ENCODE measurements at regions not wholly inside any gene's neighbourhood (a gene's known extent, or its start where the extent isn't known, plus 50 kb on each side); places are given as distances from the start of the nearest gene placed in this dataset.

GRCh38 chr2:225980372-225980771, 580.9 kb downstream of the NYAP2 start:
- DNase-seq (ENCODE audit: low read depth in 2 of 2): no peak

- no peak for DNase-seq (ENCODE audit: low read depth in 2 of 2)
Observed at GRCh38 chr2:225971433-225971832, 571.9 kb downstream of the NYAP2 start.

GRCh38 chr2:225948903-225949302, 549.4 kb downstream of the NYAP2 start:
- DNase-seq (ENCODE audit: low read depth in 2 of 2): no peak

DNA sequence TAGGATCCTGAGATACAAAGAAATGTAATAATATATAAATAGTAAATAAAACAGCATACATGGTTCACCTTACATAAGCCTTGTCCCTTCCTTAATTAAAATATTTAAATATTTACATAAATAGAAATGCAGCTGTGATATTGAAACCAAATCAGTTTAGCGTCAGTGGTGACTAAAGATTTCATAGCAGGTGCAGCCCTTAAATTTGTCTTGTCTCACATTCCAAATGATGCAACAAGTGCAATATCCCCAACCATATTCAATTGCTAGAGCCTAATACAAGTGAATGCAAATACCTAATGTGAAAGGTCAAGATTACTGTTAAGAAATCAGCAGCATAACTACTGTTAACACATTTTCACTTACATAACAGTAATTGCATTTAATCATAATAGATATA, 539.5 kb downstream of the NYAP2 start:
- DNase-seq (ENCODE audit: low read depth in 2 of 2): no peak

GRCh38 chr2:225937625-225938187, 538.2 kb downstream of the NYAP2 start:
- DNase-seq (ENCODE audit: low read depth in 2 of 2): no peak

- DNase-seq (ENCODE audit: low read depth in 2 of 2): no peak
Observed at GRCh38 chr2:225932811-225933413, 533.4 kb downstream of the NYAP2 start.

GRCh38 chr2:225930687-225931086, 531.2 kb downstream of the NYAP2 start:
- no peak for DNase-seq (ENCODE audit: low read depth in 2 of 2)

- DNase-seq (ENCODE audit: low read depth in 2 of 2): no peak
Observed at GRCh38 chr2:225920621-225921220, 521.2 kb downstream of the NYAP2 start.

DNA sequence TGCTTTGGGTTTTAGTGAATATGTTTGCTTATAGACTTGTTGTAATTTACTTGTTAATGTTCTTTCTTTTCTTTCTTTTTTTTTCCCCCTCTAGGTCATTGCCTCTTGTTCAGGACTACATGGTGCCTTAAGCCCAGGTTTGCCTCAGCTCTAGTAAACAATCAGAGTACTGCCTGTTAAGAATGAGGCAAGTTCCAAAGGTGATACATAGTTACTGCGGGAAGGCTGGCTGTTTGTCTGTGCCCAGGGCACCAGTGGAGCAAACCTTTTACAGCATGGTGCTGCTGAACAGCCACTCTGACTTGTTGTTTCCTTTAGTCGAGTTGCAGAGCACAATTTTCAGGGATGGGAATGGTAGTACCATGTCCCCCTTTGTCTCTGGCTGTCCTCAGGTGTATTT, 517.2 kb downstream of the NYAP2 start:
- no peak for DNase-seq (ENCODE audit: low read depth in 2 of 2)

GRCh38 chr2:225911019-225911418, 511.5 kb downstream of the NYAP2 start:
- no peak for DNase-seq (ENCODE audit: low read depth in 2 of 2)

GRCh38 chr2:225895126-225895525, 495.6 kb downstream of the NYAP2 start:
- no peak for DNase-seq (ENCODE audit: low read depth in 2 of 2)

- no peak for DNase-seq (ENCODE audit: low read depth in 2 of 2)
Observed at GRCh38 chr2:225894236-225894980, 494.9 kb downstream of the NYAP2 start.

DNA sequence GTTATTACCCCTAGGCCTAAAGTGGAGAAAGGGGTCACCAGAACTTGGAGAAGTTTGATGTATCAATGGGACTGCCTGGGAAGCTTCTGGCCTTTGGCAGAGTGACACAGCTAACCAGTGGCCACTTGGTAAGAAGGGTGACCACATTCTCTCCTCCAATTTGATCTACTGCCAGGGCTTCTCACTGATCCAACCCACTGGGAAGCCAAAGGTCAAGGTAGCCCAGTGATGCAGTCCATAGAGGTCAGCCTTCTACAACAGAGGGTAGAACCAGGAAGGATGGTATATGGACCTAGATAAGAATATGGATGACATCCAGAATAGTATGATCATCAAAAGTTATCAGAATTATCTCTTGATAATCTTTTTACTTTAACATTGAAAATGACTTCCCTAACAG, 493.6 kb downstream of the NYAP2 start:
- no peak for DNase-seq (ENCODE audit: low read depth in 2 of 2)

DNA sequence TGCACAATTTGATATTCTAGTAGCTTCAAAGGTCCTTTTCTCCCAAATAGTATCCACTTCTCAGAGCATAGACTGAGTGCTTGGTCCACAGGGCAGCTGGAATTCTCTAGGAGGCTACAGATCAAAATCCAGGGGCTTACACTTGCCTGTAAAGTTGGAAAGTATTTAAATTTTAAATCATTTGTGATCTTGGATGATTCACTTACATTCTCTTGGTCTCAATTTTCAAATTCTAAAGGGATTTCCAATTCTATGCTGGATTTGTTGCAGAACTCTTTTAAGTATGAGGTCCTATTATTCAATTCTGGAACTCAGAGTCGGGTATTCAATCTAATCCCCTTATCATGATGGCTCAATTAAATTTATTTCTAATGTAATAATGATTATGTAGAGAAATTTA, 492.3 kb downstream of the NYAP2 start:
- DNase-seq (ENCODE audit: low read depth in 2 of 2): no peak

DNA sequence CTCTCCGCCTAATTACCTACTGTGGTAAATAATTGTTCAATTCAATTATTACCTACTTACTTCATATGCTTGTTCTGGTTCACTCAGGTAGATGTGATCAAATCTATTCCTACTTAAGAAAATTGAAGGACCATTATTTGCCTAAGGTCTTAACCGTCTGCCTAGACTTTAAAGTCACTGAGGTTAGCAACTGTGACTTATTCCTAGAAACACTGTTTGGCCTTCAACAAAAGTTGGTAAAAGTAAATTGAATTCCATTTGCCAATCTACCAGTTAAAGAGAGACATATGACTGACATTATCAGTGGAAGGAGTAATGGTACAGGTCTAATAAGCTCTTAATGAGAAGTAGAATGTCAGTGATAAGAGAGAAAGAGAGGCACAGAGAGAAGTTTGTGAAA, 491.5 kb downstream of the NYAP2 start:
- no peak for DNase-seq (ENCODE audit: low read depth in 2 of 2)

DNA sequence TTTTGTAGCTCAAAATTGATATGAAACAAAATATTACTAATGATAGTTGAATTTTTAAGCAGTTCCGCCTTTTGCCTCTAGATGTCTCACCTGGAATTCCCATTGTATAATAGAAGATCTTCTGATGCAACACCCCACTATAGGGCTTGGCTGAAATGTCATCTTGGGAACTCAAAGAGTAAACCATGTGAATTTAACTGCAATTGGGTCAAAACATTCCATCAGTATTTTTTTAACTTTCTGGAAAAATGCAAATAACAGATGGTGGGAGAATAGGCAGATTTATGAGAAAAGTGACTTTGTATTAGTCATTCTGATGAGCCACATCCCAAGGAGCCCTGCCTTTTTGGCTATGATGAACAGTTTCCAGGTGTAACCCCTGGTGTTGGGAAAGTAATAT, 489.9 kb downstream of the NYAP2 start:
- no peak for DNase-seq (ENCODE audit: low read depth in 2 of 2)

GRCh38 chr2:225867071-225867470, 467.6 kb downstream of the NYAP2 start:
- no peak for DNase-seq (ENCODE audit: low read depth in 2 of 2)

- DNase-seq (ENCODE audit: low read depth in 2 of 2): no peak
Observed at GRCh38 chr2:225865468-225865867, 466.0 kb downstream of the NYAP2 start.

- DNase-seq (ENCODE audit: low read depth in 2 of 2): no peak
Observed at GRCh38 chr2:225864394-225864793, 464.9 kb downstream of the NYAP2 start.

- DNase-seq (ENCODE audit: low read depth in 2 of 2): no peak
Observed at GRCh38 chr2:225842939-225843338, 443.4 kb downstream of the NYAP2 start.

DNA sequence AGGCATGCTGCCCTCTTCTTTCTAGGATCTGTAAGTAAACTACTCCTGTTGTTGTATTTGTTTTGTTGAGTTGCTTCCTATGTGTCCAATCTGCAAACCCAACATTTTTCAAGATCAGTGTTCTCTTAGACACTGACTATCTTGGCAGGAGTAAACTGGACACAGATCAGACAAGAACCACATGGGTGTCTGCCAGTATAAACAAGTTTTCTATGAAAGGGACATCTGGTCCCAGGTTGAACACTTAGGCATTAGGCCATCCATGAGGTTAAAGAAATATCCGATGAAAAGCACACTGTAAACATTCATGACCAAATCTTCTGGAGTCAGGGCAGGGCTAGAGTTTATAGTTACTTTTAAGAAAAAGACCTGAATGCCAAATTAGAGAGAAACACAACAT, 441.8 kb downstream of the NYAP2 start:
- no peak for DNase-seq (ENCODE audit: low read depth in 2 of 2)

DNA sequence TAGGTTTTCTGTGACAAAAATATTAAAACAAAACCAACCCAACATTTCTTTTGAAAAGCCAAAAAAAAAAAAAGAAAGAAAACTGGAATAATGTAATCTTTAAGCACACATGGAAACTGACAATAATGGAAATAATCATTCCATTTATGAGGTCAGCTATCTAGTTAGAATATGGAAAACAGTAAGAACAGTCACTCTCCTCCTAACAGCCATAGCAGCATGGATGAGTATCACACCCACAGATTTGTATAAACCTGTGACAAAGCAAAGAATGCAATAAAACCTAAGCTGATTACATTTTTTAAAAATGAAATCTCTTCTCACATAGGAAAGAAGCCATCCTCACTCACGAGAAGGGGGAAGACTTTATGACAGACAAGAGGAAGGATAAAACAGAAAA, 437.8 kb downstream of the NYAP2 start:
- DNase-seq (ENCODE audit: low read depth in 2 of 2): no peak

Measured in stimulated activated CD8-positive, alpha-beta memory T cell treated with anti-CD3 and anti-CD28 coated beads, Interleukin-15, amount 100 ng/mL, for 48 hours (primary cell).